HepG2 (cell line): ENCODE measurements at regions not wholly inside any gene's neighbourhood (a gene's known extent, or its start where the extent isn't known, plus 50 kb on each side); places are given as distances from the start of the nearest gene placed in this dataset.

Experiments used
- HOXA3 ChIP-seq: sonication (generic); formaldehyde crosslinking; IDR thresholded peaks from 2 replicates; pipeline ENCODE4 v1.5.0; 2020; ENCODE audit warnings: missing genetic modification reagents
- POLR2A ChIP-seq, 2 experiments: IDR thresholded peaks; 2 replicates each; pipeline ENCODE4 v1.6.1; 2011; ENCODE audit warnings: low read depth in 2 of 2, low read length in 2 of 2, mild to moderate bottlenecking in 1 of 2, moderate library complexity in 1 of 2; ENCODE audit not compliant: insufficient read depth in 1 of 2
- POLR2AphosphoS5 ChIP-seq: IDR thresholded peaks from 2 replicates; pipeline ENCODE4 v1.6.1; 2012; ENCODE audit warnings: low read depth, low read length
- YY1 ChIP-seq: IDR thresholded peaks from 2 replicates; pipeline ENCODE4 v1.6.1; 2011; ENCODE audit warnings: low read length, low read depth, moderate library complexity, mild to moderate bottlenecking; ENCODE audit not compliant: insufficient read depth, insufficient replicate concordance
- ZNF550 ChIP-seq: sonication (generic); formaldehyde crosslinking; IDR thresholded peaks from 2 replicates; pipeline ENCODE4 v1.4.0; 2020; ENCODE audit warnings: mild to moderate bottlenecking, missing genetic modification reagents, borderline replicate concordance

DNA sequence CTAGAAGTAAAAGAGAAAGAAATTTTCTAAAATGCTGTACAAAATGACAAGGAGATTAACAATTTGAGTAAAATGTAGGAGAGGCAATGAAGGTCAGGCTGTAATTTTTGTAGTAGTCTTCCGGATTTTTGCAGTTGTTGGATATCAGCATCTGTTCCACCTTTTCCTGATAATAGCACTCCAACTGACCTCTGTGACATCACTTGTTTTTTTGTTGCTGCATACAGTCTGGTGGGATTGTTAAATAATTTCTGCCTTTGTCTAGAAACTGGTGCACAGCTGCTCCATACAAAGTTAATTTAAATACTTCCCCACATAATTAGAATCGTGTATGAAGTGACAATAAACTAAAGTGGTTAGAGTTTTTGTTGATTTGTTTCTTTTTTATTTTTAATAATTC, 731.4 kb downstream of the PLOD2 start:
- TF ChIP-seq POLR2AphosphoS5 (no peak), POLR2A (IDR thresholded peaks at IDR 0.05; ENCODE audit: insufficient read depth in 1 of 2, low read depth in 2 of 2, low read length in 2 of 2) (no peak), YY1 (no peak), ZNF550 (no peak), HOXA3 (CRISPR knock-in tag) (no peak)
